Calu3 (cell line): ENCODE measurements at regions not wholly inside any gene's neighbourhood (a gene's known extent, or its start where the extent isn't known, plus 50 kb on each side); places are given as distances from the start of the nearest gene placed in this dataset.

Source experiments
- BruUV-seq: library from RNA; stranded (reverse); fragments of 400-500 nt; replicated peaks from 2 replicates; lab custom pipeline; 2021; lab: Mats Ljungman, UMichigan
- CTCF ChIA-PET: fragments of 300-600 bp; sonication (Branson Sonifier 250); formaldehyde crosslinking; loops from one replicate; lab custom pipeline; 2022; ENCODE audit warnings: antibody characterized with exemption; lab: Charles Lee
- DNase-seq: peaks from one replicate; pipeline ENCODE4 v3.0.0; 2022
- H3K27ac Mint-ChIP-seq: one replicate; pipeline ENCODE4 v1.8.0; 2022; ENCODE audit warnings: mixed read lengths; ENCODE audit not compliant: unreplicated experiment
- H3K27me3 Mint-ChIP-seq: one replicate; pipeline ENCODE4 v1.8.0; 2022; ENCODE audit warnings: mixed read lengths; ENCODE audit not compliant: unreplicated experiment
- H3K36me3 Mint-ChIP-seq: one replicate; pipeline ENCODE4 v1.8.0; 2022; ENCODE audit warnings: mild to moderate bottlenecking, moderate library complexity, mixed read lengths; ENCODE audit not compliant: insufficient read depth, unreplicated experiment
- H3K4me1 Mint-ChIP-seq: one replicate; pipeline ENCODE4 v1.8.0; 2022; ENCODE audit warnings: mild to moderate bottlenecking, low read depth, mixed read lengths; ENCODE audit not compliant: unreplicated experiment
- H3K4me3 Mint-ChIP-seq: one replicate; pipeline ENCODE4 v1.8.0; 2022; ENCODE audit warnings: mild to moderate bottlenecking, low read depth, moderate library complexity, mixed read lengths; ENCODE audit not compliant: unreplicated experiment
- H3K9me3 Mint-ChIP-seq: one replicate; pipeline ENCODE4 v1.8.0; 2022; ENCODE audit warnings: low read depth, mixed read lengths; ENCODE audit not compliant: unreplicated experiment
- CTCF ChIP-seq: fragments of 200-600 bp; IDR thresholded peaks from one replicate; pipeline ENCODE4 v1.8.0; 2022; ENCODE audit warnings: antibody characterized with exemption; ENCODE audit not compliant: unreplicated experiment
- intact Hi-C: fragments of 100-400 bp; cut with micrococcal nuclease; formaldehyde crosslinking; loops from one replicate; pipeline ENCODE4 v1.10.0; 2022; ENCODE audit not compliant: unreplicated experiment

GRCh38 chr9:13879011-13879410 lies 434.9 kb downstream of the NFIB start:
- H3K4me1 Mint-ChIP-seq = no peaks in the 10 kb centered on the region
- DNase-seq = no peak
- H3K27ac Mint-ChIP-seq = no peak overlapping the region
- no peak for TF ChIP-seq CTCF
- no peak overlapping the region for H3K4me3 Mint-ChIP-seq
- intact Hi-C loops = no loop called here
- no peaks in the 10 kb centered on the region for H3K36me3 Mint-ChIP-seq
- peaks cover 7% of the 10 kb centered on the region for H3K27me3 Mint-ChIP-seq
- no peaks in the 10 kb centered on the region for H3K9me3 Mint-ChIP-seq
- CTCF ChIA-PET = no interaction called here
- no TSS peak for BruUV-seq

- H3K9me3 Mint-ChIP-seq = no peaks in the 10 kb centered on the region
- H3K27ac Mint-ChIP-seq = no peak overlapping the region
- H3K36me3 Mint-ChIP-seq = no peaks in the 10 kb centered on the region
- TF ChIP-seq CTCF = no peak
- BruUV-seq = no TSS peak
- no peak for DNase-seq
- H3K27me3 Mint-ChIP-seq = peaks cover 7% of the 10 kb centered on the region
- H3K4me1 Mint-ChIP-seq = no peaks in the 10 kb centered on the region
- CTCF ChIA-PET = no interaction called here
- intact Hi-C loops = no loop called here
- no peak overlapping the region for H3K4me3 Mint-ChIP-seq
These were observed 435.7 kb downstream of the NFIB start for GRCh38 chr9:13878241-13878711.

GRCh38 chr9:13876741-13877140 lies 437.2 kb downstream of the NFIB start:
- no peak overlapping the region for H3K4me3 Mint-ChIP-seq
- H3K27ac Mint-ChIP-seq = no peak overlapping the region
- CTCF ChIA-PET = no interaction called here
- H3K4me1 Mint-ChIP-seq = no peaks in the 10 kb centered on the region
- no peaks in the 10 kb centered on the region for H3K9me3 Mint-ChIP-seq
- H3K36me3 Mint-ChIP-seq = no peaks in the 10 kb centered on the region
- DNase-seq = no peak
- no peak for TF ChIP-seq CTCF
- peaks cover 7% of the 10 kb centered on the region for H3K27me3 Mint-ChIP-seq
- BruUV-seq = no TSS peak
- intact Hi-C loops = no loop called here

- BruUV-seq = no TSS peak
- Mint-ChIP-seq H3K4me3 (no peak overlapping the region), H3K9me3 (no peaks in the 10 kb centered on the region), H3K36me3 (no peaks in the 10 kb centered on the region), H3K4me1 (no peaks in the 10 kb centered on the region), H3K27ac (no peak overlapping the region), H3K27me3 (peaks cover 7% of the 10 kb centered on the region)
- intact Hi-C loops = no loop called here
- CTCF ChIA-PET = interaction anchor here (0.5 kb wide), 1 partner anchor 1238 kb away, joined by 3 read pairs; no protein-coding TSS in a partner anchor
- DNase-seq = no peak
- TF ChIP-seq CTCF = no peak
These were observed 440.7 kb downstream of the NFIB start for GRCh38 chr9:13873203-13873602.
